Mucosa of descending colon (tissue), 3 donors: ENCODE measurements at regions not wholly inside any gene's neighbourhood (a gene's known extent, or its start where the extent isn't known, plus 50 kb on each side); places are given as distances from the start of the nearest gene placed in this dataset.
"Not testable (repeated sequence)": the region's sequence is repeated elsewhere in the genome, so short reads cannot be mapped to it uniquely, and the experiment has no call there.

Experiments used
- ATAC-seq: fragments of 200-7000 bp; cut with Tn5 transposase; one replicate; pipeline ENCODE4 v1.9.1; 2020; ENCODE audit warnings: mild to moderate bottlenecking, moderate library complexity
- DNase-seq, 3 donors: peaks; one replicate each; pipeline ENCODE4 v3.0.0-alpha.2; 2020
- H3K36me3 ChIP-seq: fragments of 200-600 bp; one replicate; pipeline ENCODE4 v1.8.0; 2021; ENCODE audit warnings: low read depth, mild to moderate bottlenecking
- H3K4me1 ChIP-seq: fragments of 200-600 bp; one replicate; pipeline ENCODE4 v1.8.0; 2021; ENCODE audit warnings: low read depth, mild to moderate bottlenecking
- H3K4me3 ChIP-seq: fragments of 200-600 bp; one replicate; pipeline ENCODE4 v1.8.0; 2021; ENCODE audit warnings: mild to moderate bottlenecking
- H3K9me3 ChIP-seq: fragments of 200-600 bp; one replicate; pipeline ENCODE4 v1.8.0; 2021; ENCODE audit warnings: mild to moderate bottlenecking
- CTCF ChIP-seq: fragments of 200-600 bp; IDR thresholded peaks from one replicate; pipeline ENCODE4 v1.8.0; 2022; ENCODE audit warnings: antibody characterized with exemption, mild to moderate bottlenecking
- intact Hi-C, 2 donors: fragments of 100-400 bp; cut with DNase I in 1 of 2; cut with micrococcal nuclease in 1 of 2; formaldehyde crosslinking; loops; one replicate each; pipeline versions ENCODE4 v1.11.0 to v1.11.1; 2022; cut with DNase I, micrococcal nuclease
- donor health status: DM: no; HTN: no; CAD: no; lungs with moderate emphysema.
- donor health status: DM: no; HTN: no; CAD: no.
- donor health status: DM: no; HTN: yes; CAD: no.

DNA sequence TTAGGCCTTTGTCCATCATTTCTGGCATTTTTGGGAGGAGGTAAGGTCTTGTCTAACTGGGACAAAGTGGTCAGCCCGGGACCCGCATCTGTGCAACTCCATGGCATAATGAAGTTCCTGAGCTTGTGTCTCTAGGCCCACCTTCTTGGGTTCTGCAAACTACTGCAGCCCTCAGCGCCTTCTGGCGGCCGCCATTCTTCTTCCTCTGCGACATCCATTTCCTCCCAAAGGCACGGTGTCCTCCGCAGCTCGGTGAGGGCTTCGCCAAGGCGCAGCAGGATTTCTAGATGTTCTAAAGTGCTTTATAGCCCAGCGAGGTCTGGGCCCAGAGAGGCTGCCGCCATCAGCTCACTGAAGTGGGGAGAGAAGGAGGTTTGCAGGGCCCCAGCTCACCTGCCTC is 134.4 kb upstream of the OR4E1 start:
- no peaks in the 10 kb centered on the region for H3K9me3 ChIP-seq
- TF ChIP-seq CTCF: no peak
- H3K36me3 ChIP-seq: no peaks in the 10 kb centered on the region
- intact Hi-C loops: no loop called here
- DNase-seq (no peak), ATAC-seq (no peak)
- H3K4me3 ChIP-seq: no peak overlapping the region
- H3K4me1 ChIP-seq: no peaks in the 10 kb centered on the region

GRCh38 chr14:21804981-21805380 is 131.4 kb upstream of the OR4E1 start:
- ATAC-seq (no peak), DNase-seq (no peak)
- Histone ChIP-seq H3K36me3 (no peaks in the 10 kb centered on the region), H3K9me3 (no peaks in the 10 kb centered on the region), H3K4me1 (no peaks in the 10 kb centered on the region), H3K4me3 (no peak overlapping the region)
- TF ChIP-seq CTCF: no peak
- intact Hi-C loops: no loop called here

GRCh38 chr14:21802441-21802840 is 128.8 kb upstream of the OR4E1 start:
- intact Hi-C loops: no loop called here
- no peaks in the 10 kb centered on the region for H3K4me1 ChIP-seq
- H3K4me3 ChIP-seq: no peak overlapping the region
- ATAC-seq (no peak), DNase-seq (no peak)
- no peaks in the 10 kb centered on the region for H3K36me3 ChIP-seq
- H3K9me3 ChIP-seq: no peaks in the 10 kb centered on the region
- TF ChIP-seq CTCF: no peak

DNA sequence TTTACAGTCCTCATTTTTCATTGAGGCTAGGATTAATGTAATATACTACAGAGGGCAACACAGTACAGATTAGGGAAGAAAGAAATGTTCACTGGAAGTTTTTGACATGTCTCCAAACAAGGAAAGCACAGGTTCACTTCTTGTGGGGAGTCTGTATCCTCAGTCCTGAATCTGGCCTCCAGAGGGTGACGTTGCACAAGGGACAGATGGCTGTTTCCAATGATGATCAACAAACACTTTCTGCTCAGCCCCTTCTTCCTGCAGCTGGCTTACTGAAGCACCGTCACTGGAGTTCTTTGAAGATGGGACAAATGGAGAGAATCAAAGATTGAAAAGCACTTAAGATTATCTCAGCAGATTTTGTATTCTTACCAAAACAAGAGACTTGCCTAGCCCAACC is 123.3 kb upstream of the OR4E1 start:
- no peak for TF ChIP-seq CTCF
- Histone ChIP-seq H3K36me3 (no peaks in the 10 kb centered on the region), H3K4me1 (no peaks in the 10 kb centered on the region), H3K9me3 (no peaks in the 10 kb centered on the region), H3K4me3 (no peak overlapping the region)
- DNase-seq (no peak), ATAC-seq (no peak)
- intact Hi-C loops: no loop called here

DNA sequence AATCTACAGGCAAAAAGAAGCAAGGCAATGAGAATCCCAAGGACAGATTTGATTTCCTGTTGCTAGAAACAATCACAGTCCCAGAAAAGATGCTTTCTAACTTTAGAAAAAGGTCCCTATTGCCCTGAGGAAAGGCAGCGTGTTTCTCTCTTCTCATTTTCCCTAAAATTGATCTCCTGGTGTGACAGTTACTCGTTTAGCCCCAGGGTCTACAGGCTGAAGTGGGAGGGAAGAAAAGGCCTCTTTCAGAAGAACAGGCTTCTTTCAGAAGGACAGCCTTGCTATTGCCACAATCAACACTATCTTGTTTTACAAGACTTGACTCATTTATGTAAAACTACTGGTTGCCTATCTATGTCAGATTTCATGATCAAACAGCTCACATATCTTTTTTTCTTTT is 121.8 kb upstream of the OR4E1 start:
- H3K4me3 ChIP-seq: no peak overlapping the region
- no peaks in the 10 kb centered on the region for H3K9me3 ChIP-seq
- no peaks in the 10 kb centered on the region for H3K36me3 ChIP-seq
- intact Hi-C loops: no loop called here
- no peaks in the 10 kb centered on the region for H3K4me1 ChIP-seq
- no peak for TF ChIP-seq CTCF
- ATAC-seq (no peak), DNase-seq (no peak)

GRCh38 chr14:21791749-21792148 is 118.1 kb upstream of the OR4E1 start:
- no peak for ATAC-seq
- DNase-seq: no peak
- H3K4me3 ChIP-seq: no peak overlapping the region
- no peaks in the 10 kb centered on the region for H3K9me3 ChIP-seq
- intact Hi-C loops: no loop called here
- H3K36me3 ChIP-seq: no peaks in the 10 kb centered on the region
- H3K4me1 ChIP-seq: no peaks in the 10 kb centered on the region
- TF ChIP-seq CTCF: no peak

- ATAC-seq, intact Hi-C loops, H3K9me3 ChIP-seq, H3K4me3 ChIP-seq, H3K36me3 ChIP-seq, H3K4me1 ChIP-seq, DNase-seq: not testable (repeated sequence)
These were observed 115.1 kb upstream of the OR4E1 start for GRCh38 chr14:21788687-21789086.

DNA sequence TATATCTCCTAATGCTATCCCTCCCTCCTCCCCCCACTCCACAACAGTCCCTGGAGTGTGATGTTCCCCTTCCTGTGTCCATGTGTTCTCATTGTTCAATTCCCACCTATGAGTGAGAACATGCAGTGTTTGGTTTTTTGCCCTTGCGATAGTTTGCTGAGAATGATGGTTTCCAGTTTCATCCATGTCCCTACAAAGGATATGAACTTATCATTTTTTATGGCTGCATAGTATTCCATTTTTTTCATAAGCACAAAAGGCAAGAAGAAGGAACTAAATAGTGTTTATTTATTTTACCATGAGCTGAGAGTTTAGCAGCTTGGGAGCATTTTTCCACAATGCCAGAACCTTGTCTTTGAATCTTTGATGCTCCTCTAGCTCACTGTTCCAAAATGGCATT is 113.6 kb upstream of the OR4E1 start:
- H3K4me1 ChIP-seq, H3K36me3 ChIP-seq, H3K9me3 ChIP-seq, H3K4me3 ChIP-seq, DNase-seq, intact Hi-C loops, ATAC-seq: not testable (repeated sequence)
